Stomach (tissue), 4 donors: ENCODE measurements at regions not wholly inside any gene's neighbourhood (a gene's known extent, or its start where the extent isn't known, plus 50 kb on each side); places are given as distances from the start of the nearest gene placed in this dataset.

Source experiments
- POLR2A ChIP-seq, 4 donors: fragments of 450-650 bp; IDR thresholded peaks; one replicate each; pipeline ENCODE4 v1.6.1; 2016; ENCODE audit warnings: antibody characterized with exemption in 4 of 4, control low read depth in 2 of 4, mild to moderate bottlenecking in 1 of 4, moderate library complexity in 1 of 4
- POLR2AphosphoS5 ChIP-seq, 3 donors: sonication (generic); formaldehyde crosslinking; IDR thresholded peaks; one replicate each; pipeline ENCODE4 v1.6.1; 2016; ENCODE audit warnings: antibody characterized with exemption in 3 of 3
- TF ChIP-seq, protein P1 (sequence below), 7 experiments: fragments of 450-650 bp in 4 of 7; fragments of 200-600 bp in 3 of 7; sonication (generic) in 3 of 7; IDR thresholded peaks; one replicate each; pipeline ENCODE4 v1.5.1; 2016 to 2019; ENCODE audit warnings: antibody characterized with exemption in 7 of 7, control low read depth in 2 of 7, mild to moderate bottlenecking in 1 of 7

DNA sequence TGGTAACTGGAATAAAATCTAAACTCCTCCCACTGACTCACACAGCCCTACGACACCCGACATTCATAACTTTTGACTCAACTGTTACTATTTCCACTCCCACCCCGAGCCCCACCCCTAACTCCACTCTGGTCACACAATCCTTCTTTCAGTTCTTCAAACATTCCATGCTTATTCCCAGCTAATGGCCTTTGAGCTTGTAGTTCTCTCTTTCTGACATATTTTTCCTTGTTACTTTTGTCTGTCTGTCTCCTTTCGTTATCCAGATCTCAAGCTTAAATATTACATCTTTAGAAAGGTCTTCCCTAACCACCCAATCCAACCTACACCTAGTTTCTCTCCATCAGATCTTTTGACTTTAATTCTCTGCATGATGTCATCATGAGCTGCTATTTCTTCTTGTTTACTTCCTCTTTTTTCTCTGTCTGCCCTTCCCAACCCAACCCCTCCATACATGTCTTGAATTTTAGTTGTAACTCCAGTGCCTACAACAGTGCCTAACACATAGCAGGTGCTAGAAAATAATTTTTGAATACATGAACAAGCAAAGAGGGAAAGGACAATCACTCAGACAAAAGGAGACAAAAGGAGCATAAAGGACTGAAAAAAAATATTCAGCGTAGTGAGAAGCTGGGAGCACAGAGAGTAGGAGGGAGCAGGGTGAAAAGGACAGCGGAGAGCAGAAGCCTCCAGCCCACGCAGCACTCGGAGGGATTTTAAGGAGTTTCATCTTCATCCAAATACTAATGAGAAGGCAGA, 65.2 kb upstream of the SMIM36 start:
- TF ChIP-seq POLR2AphosphoS5 (IDR thresholded peaks at IDR 0.05): no peak
- no peak for TF ChIP-seq POLR2A (IDR thresholded peaks at IDR 0.05)
- TF ChIP-seq, protein P1, sequence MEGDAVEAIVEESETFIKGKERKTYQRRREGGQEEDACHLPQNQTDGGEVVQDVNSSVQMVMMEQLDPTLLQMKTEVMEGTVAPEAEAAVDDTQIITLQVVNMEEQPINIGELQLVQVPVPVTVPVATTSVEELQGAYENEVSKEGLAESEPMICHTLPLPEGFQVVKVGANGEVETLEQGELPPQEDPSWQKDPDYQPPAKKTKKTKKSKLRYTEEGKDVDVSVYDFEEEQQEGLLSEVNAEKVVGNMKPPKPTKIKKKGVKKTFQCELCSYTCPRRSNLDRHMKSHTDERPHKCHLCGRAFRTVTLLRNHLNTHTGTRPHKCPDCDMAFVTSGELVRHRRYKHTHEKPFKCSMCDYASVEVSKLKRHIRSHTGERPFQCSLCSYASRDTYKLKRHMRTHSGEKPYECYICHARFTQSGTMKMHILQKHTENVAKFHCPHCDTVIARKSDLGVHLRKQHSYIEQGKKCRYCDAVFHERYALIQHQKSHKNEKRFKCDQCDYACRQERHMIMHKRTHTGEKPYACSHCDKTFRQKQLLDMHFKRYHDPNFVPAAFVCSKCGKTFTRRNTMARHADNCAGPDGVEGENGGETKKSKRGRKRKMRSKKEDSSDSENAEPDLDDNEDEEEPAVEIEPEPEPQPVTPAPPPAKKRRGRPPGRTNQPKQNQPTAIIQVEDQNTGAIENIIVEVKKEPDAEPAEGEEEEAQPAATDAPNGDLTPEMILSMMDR (IDR thresholded peaks at IDR 0.05): no peak
